ENCODE measurements at regions not wholly inside any gene's neighbourhood (a gene's known extent, or its start where the extent isn't known, plus 50 kb on each side); places are given as distances from the start of the nearest gene placed in this dataset.

- DNase-seq (no peak), ATAC-seq (no peak)
- intact Hi-C loops (cut with DNase I, micrococcal nuclease) = no loop called here
Measured at GRCh38 chr10:117078168-117078837, 59.8 kb downstream of the VAX1 start.

- ATAC-seq = no peak
- no peak for DNase-seq
- intact Hi-C loops (cut with DNase I, micrococcal nuclease) = no loop called here
Measured at GRCh38 chr10:117075064-117075463, 63.0 kb downstream of the VAX1 start.

DNA sequence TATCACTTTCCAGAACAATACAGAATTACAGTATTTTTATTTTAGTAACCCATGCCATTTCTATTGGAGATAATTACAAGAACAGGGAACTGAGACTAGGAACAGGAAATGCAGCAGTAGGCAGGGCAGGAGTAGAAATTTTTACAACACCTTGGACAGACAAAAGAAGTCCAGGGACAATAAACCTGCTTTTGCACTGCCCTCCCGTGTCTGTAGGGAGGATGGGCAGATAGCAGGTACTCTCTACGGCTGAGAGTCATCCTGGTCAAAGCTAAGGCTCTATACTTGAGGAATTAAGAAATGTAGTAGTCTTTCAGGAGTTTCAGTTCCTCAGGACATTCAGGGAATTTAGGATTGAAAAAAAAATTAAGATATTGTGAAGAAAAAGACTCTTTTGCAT is 63.4 kb downstream of the VAX1 start:
- peak; percentile 20 to 30 for DNase-seq
- intact Hi-C loops (cut with DNase I, micrococcal nuclease) = no loop called here
- peak; percentile 100 for ATAC-seq

DNA sequence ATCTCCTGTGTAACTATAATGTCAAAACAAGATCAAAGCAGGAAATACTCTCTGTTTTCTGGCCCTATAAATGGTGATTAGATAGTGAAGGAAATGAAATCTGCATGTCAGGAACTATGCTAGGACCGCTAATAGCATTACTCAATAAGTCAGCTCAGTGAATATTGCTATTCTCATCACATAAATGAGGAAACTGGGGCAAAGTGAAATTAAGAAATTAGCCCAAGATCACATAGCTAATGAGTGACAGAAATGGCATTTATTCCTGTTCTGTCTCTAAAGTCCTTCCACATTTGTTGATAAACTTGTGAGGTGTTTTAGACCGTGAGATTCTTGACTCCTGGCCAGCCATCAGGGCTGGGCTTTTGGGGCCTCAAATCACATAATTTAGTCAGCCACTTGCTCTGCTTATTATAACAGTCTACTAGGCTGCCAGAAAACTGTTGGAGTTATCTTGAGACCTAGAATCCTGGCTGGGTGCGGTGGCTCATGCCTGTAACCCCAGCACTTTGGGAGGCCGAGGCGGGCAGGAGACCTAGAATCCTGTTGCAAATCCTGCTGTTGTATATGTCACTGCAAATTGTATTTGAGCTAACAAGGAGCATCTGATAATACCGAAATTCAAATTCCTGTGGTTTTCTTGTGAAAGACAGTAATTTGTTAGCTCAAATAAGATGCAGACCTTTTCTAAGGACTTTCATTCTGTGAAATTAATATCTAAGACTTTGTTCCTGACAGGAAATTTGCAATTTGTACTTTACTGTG is 66.5 kb upstream of the SHTN1 start:
- no peak for ATAC-seq
- intact Hi-C loops (cut with DNase I, micrococcal nuclease) = no loop called here
- no peak for DNase-seq

Measured in left colon (tissue), 2 donors.